ENCODE measurements at regions not wholly inside any gene's neighbourhood (a gene's known extent, or its start where the extent isn't known, plus 50 kb on each side); places are given as distances from the start of the nearest gene placed in this dataset.
A peak's percentile ranks its signal among the peaks of the same experiment; 100 is the strongest.
"Not testable (repeated sequence)": the region's sequence is repeated elsewhere in the genome, so short reads cannot be mapped to it uniquely, and the experiment has no call there.

DNA sequence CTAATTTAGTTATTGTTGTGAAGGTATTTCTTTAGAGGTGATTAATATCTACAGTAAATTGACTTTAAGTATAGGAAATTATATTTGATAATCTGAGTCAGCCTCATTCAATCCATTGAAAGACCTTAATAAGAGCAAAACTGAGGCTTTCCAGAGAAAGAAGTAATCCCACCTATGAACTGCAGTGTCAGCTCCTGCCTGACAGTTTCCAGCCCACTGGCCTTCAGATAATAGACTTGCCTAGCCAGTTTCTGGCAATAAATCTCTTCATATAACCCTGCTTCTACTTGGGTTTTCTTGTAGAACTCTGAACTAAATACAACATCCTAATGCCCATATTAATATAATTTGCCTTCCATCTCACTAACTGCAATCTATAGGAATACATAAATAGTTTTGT is 437.9 kb upstream of the UBE2E3 start:
- peaks cover 3% of the 10 kb centered on the region for H3K9me3 Mint-ChIP-seq
- H3K27me3 Mint-ChIP-seq (ENCODE audit: low read depth), result no peaks in the 10 kb centered on the region
- no peak for DNase-seq (ENCODE audit: low read depth, low spot score)
- no peaks in the 10 kb centered on the region for H3K4me1 Mint-ChIP-seq
- H3K4me3 Mint-ChIP-seq, result no peak overlapping the region
- peaks cover 2% of the 10 kb centered on the region for H3K36me3 Mint-ChIP-seq (ENCODE audit: low read depth)
- TF ChIP-seq, protein P1, sequence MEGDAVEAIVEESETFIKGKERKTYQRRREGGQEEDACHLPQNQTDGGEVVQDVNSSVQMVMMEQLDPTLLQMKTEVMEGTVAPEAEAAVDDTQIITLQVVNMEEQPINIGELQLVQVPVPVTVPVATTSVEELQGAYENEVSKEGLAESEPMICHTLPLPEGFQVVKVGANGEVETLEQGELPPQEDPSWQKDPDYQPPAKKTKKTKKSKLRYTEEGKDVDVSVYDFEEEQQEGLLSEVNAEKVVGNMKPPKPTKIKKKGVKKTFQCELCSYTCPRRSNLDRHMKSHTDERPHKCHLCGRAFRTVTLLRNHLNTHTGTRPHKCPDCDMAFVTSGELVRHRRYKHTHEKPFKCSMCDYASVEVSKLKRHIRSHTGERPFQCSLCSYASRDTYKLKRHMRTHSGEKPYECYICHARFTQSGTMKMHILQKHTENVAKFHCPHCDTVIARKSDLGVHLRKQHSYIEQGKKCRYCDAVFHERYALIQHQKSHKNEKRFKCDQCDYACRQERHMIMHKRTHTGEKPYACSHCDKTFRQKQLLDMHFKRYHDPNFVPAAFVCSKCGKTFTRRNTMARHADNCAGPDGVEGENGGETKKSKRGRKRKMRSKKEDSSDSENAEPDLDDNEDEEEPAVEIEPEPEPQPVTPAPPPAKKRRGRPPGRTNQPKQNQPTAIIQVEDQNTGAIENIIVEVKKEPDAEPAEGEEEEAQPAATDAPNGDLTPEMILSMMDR (conservative IDR thresholded peaks at IDR 0.05), result no peak
- H3K27ac Mint-ChIP-seq (ENCODE audit: unreplicated experiment), result no peak overlapping the region

DNA sequence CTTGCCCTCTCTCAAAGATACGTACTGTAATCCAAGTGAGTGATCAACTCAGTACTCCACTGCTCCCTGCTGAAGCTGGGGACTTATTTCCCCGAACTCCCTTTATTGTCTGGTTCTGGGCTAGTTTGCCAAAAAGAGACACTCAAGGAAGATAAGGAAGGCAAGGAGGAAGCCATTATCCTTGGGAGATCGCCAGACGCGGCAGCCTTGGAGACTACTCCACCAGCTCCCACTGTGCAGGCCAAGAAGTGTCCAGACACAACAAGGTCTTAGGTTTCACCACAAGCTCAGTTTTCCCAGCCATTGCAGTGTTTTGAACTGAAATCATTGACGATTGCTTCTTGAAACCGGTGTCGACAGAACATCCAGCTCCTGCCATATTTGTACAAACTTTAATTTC is 439.6 kb upstream of the UBE2E3 start:
- H3K9me3 Mint-ChIP-seq, result no peaks in the 10 kb centered on the region
- no peaks in the 10 kb centered on the region for H3K36me3 Mint-ChIP-seq (ENCODE audit: low read depth)
- H3K27ac Mint-ChIP-seq (ENCODE audit: unreplicated experiment), result no peak overlapping the region
- no peak for DNase-seq (ENCODE audit: low read depth, low spot score)
- TF ChIP-seq, protein P1 (conservative IDR thresholded peaks at IDR 0.05), result no peak
- no peaks in the 10 kb centered on the region for H3K4me1 Mint-ChIP-seq
- H3K27me3 Mint-ChIP-seq (ENCODE audit: low read depth), result no peaks in the 10 kb centered on the region
- no peak overlapping the region for H3K4me3 Mint-ChIP-seq

DNA sequence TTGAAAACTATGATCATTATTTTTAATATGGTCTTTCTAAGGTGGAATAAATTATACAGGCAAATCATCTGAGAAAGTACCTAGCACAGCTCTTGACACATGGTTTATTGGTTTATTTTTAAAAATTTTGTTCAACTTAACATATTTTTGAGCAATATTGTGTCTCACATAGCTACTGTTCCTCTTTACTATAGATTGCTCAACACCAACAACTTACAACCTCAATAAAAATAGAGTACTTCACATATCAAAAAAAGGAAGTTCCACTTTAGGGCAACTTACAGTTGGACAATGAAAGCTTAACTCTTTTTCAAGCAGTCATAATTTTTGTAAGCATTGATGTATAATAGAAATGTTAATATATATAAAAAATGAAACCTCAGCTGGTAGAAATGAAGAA is 440.9 kb upstream of the UBE2E3 start:
- Mint-ChIP-seq H3K4me3 (no peak overlapping the region), H3K27me3 (ENCODE audit: low read depth) (no peaks in the 10 kb centered on the region), H3K9me3 (no peaks in the 10 kb centered on the region), H3K27ac (ENCODE audit: unreplicated experiment) (no peak overlapping the region), H3K4me1 (no peaks in the 10 kb centered on the region), H3K36me3 (ENCODE audit: low read depth) (no peaks in the 10 kb centered on the region)
- no peak for DNase-seq (ENCODE audit: low read depth, low spot score)
- TF ChIP-seq, protein P1 (conservative IDR thresholded peaks at IDR 0.05), result no peak

DNA sequence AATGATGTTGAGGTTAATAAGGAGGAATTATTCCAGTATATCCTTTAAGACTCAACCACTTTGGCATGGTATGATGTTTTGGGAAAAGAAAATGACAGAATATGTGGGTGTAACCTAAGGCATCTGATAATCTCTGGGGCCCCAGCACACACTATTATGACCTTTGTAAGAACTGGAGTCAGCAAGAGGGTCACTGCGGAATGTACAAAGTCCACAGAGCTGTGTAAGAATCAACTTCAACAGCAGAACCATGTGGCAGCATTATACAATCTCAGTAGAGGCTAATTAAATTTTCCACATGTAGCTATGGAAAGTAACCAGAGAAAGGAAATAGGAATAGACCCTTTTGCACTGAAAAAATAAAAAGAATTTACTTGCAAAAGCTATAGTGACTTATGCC is 445.1 kb upstream of the UBE2E3 start:
- TF ChIP-seq, protein P1 (conservative IDR thresholded peaks at IDR 0.05), result no peak
- Mint-ChIP-seq H3K4me1 (no peaks in the 10 kb centered on the region), H3K36me3 (ENCODE audit: low read depth) (no peaks in the 10 kb centered on the region), H3K27ac (ENCODE audit: unreplicated experiment) (no peak overlapping the region), H3K27me3 (ENCODE audit: low read depth) (no peaks in the 10 kb centered on the region), H3K4me3 (no peak overlapping the region), H3K9me3 (no peaks in the 10 kb centered on the region)
- no peak for DNase-seq (ENCODE audit: low read depth, low spot score)

DNA sequence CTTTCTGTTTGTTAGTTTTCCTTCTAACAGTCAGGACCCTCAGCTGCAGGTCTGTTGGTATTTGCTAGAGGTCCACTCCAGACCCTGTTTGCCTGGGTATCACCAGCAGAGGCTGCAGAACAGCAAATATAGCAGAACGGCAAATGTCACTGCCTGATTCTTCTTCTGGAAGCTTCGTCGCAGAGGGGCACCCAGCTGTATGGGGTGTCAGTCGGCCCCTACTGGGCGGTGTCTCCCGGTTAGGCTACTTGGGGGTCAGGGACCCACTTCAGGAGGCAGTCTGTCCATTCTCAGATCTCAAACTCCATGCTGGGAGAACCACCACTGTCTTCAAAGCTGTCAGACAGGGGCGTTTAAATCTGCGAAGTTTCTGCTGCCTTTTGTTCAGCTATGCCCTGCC is 448.6 kb upstream of the UBE2E3 start:
- DNase-seq (ENCODE audit: low read depth, low spot score); H3K27me3 Mint-ChIP-seq (ENCODE audit: low read depth); H3K4me3 Mint-ChIP-seq; H3K27ac Mint-ChIP-seq (ENCODE audit: unreplicated experiment); H3K4me1 Mint-ChIP-seq; H3K36me3 Mint-ChIP-seq (ENCODE audit: low read depth); H3K9me3 Mint-ChIP-seq: not testable (repeated sequence)

DNA sequence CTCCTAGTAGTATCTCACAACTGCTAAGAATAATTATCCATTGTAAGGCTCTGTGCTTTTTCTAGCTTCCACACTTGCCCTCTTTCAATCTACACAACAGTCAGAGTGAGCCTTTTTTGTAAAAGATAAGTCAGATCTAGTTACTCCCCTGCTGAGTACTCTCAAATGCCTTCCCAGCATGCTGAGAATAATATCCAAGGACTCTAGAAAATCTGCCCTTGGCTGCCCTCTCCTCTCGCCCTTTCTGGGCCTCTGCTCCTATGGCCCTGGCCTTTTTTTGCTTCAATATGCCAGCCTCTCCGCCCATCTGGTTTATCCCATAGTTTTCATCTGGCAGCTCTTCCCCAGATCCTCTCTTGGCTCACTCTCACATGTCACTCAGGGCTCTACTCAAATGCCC is 455.9 kb upstream of the UBE2E3 start:
- Mint-ChIP-seq H3K27ac (ENCODE audit: unreplicated experiment) (peak overlapping the region; percentile 8), H3K4me3 (no peak overlapping the region), H3K36me3 (ENCODE audit: low read depth) (no peaks in the 10 kb centered on the region), H3K4me1 (peaks cover 14% of the 10 kb centered on the region), H3K9me3 (peaks cover 8% of the 10 kb centered on the region), H3K27me3 (ENCODE audit: low read depth) (no peaks in the 10 kb centered on the region)
- TF ChIP-seq, protein P1 (conservative IDR thresholded peaks at IDR 0.05), result no peak
- no peak for DNase-seq (ENCODE audit: low read depth, low spot score)
